ENCODE measurements at regions not wholly inside any gene's neighbourhood (a gene's known extent, or its start where the extent isn't known, plus 50 kb on each side); places are given as distances from the start of the nearest gene placed in this dataset.

GRCh38 chr2:81403508-81403907 lies 1099.0 kb upstream of the LRRTM1 start:
- no peaks in the 10 kb centered on the region for H3K27me3 ChIP-seq (ENCODE audit: control insufficient read depth, extremely low read depth, insufficient read depth, low read length)
- H3K36me3 ChIP-seq (ENCODE audit: control insufficient read depth in 2 of 2, extremely low read depth in 1 of 2, insufficient read depth in 2 of 2, low read length in 2 of 2): no peaks in the 10 kb centered on the region
- no peak for TF ChIP-seq CTCF (optimal IDR thresholded peaks at IDR 0.05 in 1 of 3, IDR thresholded peaks at IDR 0.05 in 1 of 3, conservative IDR thresholded peaks at IDR 0.05 in 1 of 3; ENCODE audit: extremely low read depth in 1 of 3, insufficient read depth in 2 of 3, low read length in 3 of 3)
- no peak for TF ChIP-seq EZH2 (IDR thresholded peaks at IDR 0.05; ENCODE audit: low read length)
- dilution Hi-C loops (cut with MboI; ENCODE audit: extremely low pct_ligation_motif_present, low sequenced_read_pairs): no loop called here
- H3K4me3 ChIP-seq (ENCODE audit: control insufficient read depth in 2 of 3, extremely low read depth in 1 of 3, insufficient read depth in 2 of 3, low read depth in 1 of 3, low read length in 3 of 3): no peak overlapping the region
- no peaks in the 10 kb centered on the region for H3K79me2 ChIP-seq (ENCODE audit: control insufficient read depth, insufficient read depth, low read length)
- H3K27ac ChIP-seq (ENCODE audit: control insufficient read depth, insufficient read depth, low read length): no peak overlapping the region
- FAIRE-seq (no peak), DNase-seq (ENCODE audit: low read depth, low spot score) (no peak)
- no peak overlapping the region for H3K4me2 ChIP-seq (ENCODE audit: control insufficient read depth, extremely low read depth, insufficient read depth, low read depth, low read length)
- H3K4me1 ChIP-seq (ENCODE audit: control insufficient read depth, extremely low read depth, insufficient read depth, low read length): no peaks in the 10 kb centered on the region
- no peak overlapping the region for H3K9ac ChIP-seq (ENCODE audit: control insufficient read depth, extremely low read depth, insufficient read depth, low read length)
- H3K9me1 ChIP-seq (ENCODE audit: control insufficient read depth, extremely low read depth, insufficient read depth, low read length): no peaks in the 10 kb centered on the region
- no peaks in the 10 kb centered on the region for H3K9me3 ChIP-seq (ENCODE audit: control insufficient read depth, low read depth, low read length)
- H4K20me1 ChIP-seq (ENCODE audit: control insufficient read depth, extremely low read depth, insufficient read depth, low read length): no peaks in the 10 kb centered on the region
- H2AFZ ChIP-seq (ENCODE audit: control insufficient read depth, low read length): no peak overlapping the region

- DNase-seq (ENCODE audit: low read depth, low spot score) (no peak), FAIRE-seq (no peak)
- Histone ChIP-seq H3K4me1 (ENCODE audit: control insufficient read depth, extremely low read depth, insufficient read depth, low read length) (no peaks in the 10 kb centered on the region), H2AFZ (ENCODE audit: control insufficient read depth, low read length) (no peak overlapping the region), H3K36me3 (ENCODE audit: control insufficient read depth in 2 of 2, extremely low read depth in 1 of 2, insufficient read depth in 2 of 2, low read length in 2 of 2) (no peaks in the 10 kb centered on the region), H4K20me1 (ENCODE audit: control insufficient read depth, extremely low read depth, insufficient read depth, low read length) (no peaks in the 10 kb centered on the region), H3K9me3 (ENCODE audit: control insufficient read depth, low read depth, low read length) (no peaks in the 10 kb centered on the region), H3K27ac (ENCODE audit: control insufficient read depth, insufficient read depth, low read length) (no peak overlapping the region), H3K79me2 (ENCODE audit: control insufficient read depth, insufficient read depth, low read length) (no peaks in the 10 kb centered on the region), H3K4me3 (ENCODE audit: control insufficient read depth in 2 of 3, extremely low read depth in 1 of 3, insufficient read depth in 2 of 3, low read depth in 1 of 3, low read length in 3 of 3) (no peak overlapping the region), H3K4me2 (ENCODE audit: control insufficient read depth, extremely low read depth, insufficient read depth, low read depth, low read length) (no peak overlapping the region), H3K9me1 (ENCODE audit: control insufficient read depth, extremely low read depth, insufficient read depth, low read length) (no peaks in the 10 kb centered on the region), H3K27me3 (ENCODE audit: control insufficient read depth, extremely low read depth, insufficient read depth, low read length) (no peaks in the 10 kb centered on the region), H3K9ac (ENCODE audit: control insufficient read depth, extremely low read depth, insufficient read depth, low read length) (no peak overlapping the region)
- TF ChIP-seq EZH2 (IDR thresholded peaks at IDR 0.05; ENCODE audit: low read length): no peak
- no peak for TF ChIP-seq CTCF (optimal IDR thresholded peaks at IDR 0.05 in 1 of 3, IDR thresholded peaks at IDR 0.05 in 1 of 3, conservative IDR thresholded peaks at IDR 0.05 in 1 of 3; ENCODE audit: extremely low read depth in 1 of 3, insufficient read depth in 2 of 3, low read length in 3 of 3)
- dilution Hi-C loops (cut with MboI; ENCODE audit: extremely low pct_ligation_motif_present, low sequenced_read_pairs): no loop called here
These were observed 1092.0 kb upstream of the LRRTM1 start for GRCh38 chr2:81396417-81397019.
